Neural crest cell (in vitro differentiated cells): ENCODE measurements at regions not wholly inside any gene's neighbourhood (a gene's known extent, or its start where the extent isn't known, plus 50 kb on each side); places are given as distances from the start of the nearest gene placed in this dataset.

ENCODE experiments used
- DNase-seq: peaks from one replicate; pipeline ENCODE4 v3.0.0; 2021; ENCODE audit warnings: low read depth, mixed read lengths, low spot score
- H3K27ac Mint-ChIP-seq: one replicate; pipeline ENCODE4 v1.8.0; 2021; ENCODE audit warnings: mild to moderate bottlenecking, mixed read lengths; ENCODE audit not compliant: unreplicated experiment
- H3K27me3 Mint-ChIP-seq: 2 replicates; pipeline ENCODE4 v1.8.0; 2021; ENCODE audit warnings: low read depth, mild to moderate bottlenecking, mixed read lengths
- H3K36me3 Mint-ChIP-seq: 2 replicates; pipeline ENCODE4 v1.8.0; 2021; ENCODE audit warnings: low read depth, mild to moderate bottlenecking, mixed read lengths
- H3K4me1 Mint-ChIP-seq: 2 replicates; pipeline ENCODE4 v1.8.0; 2021; ENCODE audit warnings: mixed read lengths
- H3K4me3 Mint-ChIP-seq: one replicate; pipeline ENCODE4 v1.8.0; 2021; ENCODE audit warnings: mild to moderate bottlenecking, mixed read lengths
- H3K9me3 Mint-ChIP-seq: 2 replicates; pipeline ENCODE4 v1.8.0; 2021; ENCODE audit warnings: mixed read lengths
- CTCF ChIP-seq: fragments of 200-600 bp; sonication (generic); conservative IDR thresholded peaks from 2 replicates; pipeline ENCODE4 v1.5.0; 2021; ENCODE audit warnings: antibody characterized with exemption, mild to moderate bottlenecking

DNA sequence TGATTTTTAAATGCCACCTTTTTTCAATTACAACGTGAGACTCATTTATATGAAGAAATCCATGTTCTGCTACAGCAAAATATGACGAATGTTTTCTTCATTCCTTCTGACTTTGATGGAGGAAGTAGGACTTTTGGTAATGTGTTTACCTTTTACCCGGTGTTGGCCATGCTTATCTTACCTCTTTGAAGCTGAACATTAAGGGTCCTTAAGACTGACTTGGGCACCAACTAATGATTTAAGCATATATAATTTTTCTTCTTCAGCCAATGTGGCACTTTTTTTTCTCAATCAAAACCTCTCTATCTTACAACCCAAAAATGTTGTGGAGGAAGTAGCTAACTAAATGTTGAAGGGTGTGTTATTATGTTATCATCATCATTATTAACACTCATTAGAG is 337.5 kb downstream of the EPHA7 start:
- no peak for DNase-seq
- no peaks in the 10 kb centered on the region for H3K36me3 Mint-ChIP-seq
- H3K4me3 Mint-ChIP-seq: no peak overlapping the region
- peaks cover 9% of the 10 kb centered on the region for H3K4me1 Mint-ChIP-seq
- H3K27ac Mint-ChIP-seq: no peak overlapping the region
- no peak for TF ChIP-seq CTCF
- H3K9me3 Mint-ChIP-seq: no peaks in the 10 kb centered on the region
- no peaks in the 10 kb centered on the region for H3K27me3 Mint-ChIP-seq

DNA sequence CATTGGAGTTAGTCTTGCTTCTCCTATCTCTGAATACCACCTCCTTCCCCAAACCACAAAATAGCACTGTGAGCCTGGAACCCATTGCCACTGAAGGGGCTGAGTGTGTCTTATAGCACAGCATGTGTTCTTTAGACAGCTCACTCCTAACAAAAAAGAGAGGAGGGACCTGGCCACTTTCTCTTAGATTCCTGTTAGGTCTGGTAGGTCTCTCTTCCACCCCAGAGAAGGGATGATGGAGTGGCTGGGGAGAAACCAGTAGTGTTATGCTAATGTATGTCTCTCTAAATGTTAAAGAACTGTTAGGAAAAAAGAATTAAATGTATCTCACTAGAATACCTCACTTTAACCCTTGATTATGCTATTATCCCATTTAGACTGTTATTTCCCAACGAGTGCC is 340.3 kb downstream of the EPHA7 start:
- Mint-ChIP-seq H3K4me1 (no peaks in the 10 kb centered on the region), H3K9me3 (no peaks in the 10 kb centered on the region), H3K36me3 (no peaks in the 10 kb centered on the region), H3K27ac (no peak overlapping the region), H3K27me3 (no peaks in the 10 kb centered on the region), H3K4me3 (no peak overlapping the region)
- TF ChIP-seq CTCF: no peak
- DNase-seq: no peak

DNA sequence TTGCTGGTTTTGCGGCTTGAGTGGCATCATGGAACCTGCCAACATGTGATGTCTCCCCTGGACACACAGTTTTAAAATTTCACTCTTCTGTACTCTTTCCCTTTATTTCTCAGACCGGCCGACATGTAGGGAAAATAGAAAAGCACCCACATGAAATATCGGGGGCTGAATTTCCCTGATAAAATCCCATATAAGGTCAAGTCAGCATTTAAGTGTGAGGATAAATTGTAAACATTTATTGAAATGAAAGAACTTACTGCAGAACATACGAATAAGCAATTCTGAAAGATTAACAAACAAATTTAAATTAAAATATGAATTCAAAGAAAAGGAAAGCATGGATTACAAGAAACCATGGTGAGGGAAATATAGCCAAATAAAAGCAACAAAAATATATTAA is 345.5 kb downstream of the EPHA7 start:
- H3K4me3 Mint-ChIP-seq: no peak overlapping the region
- H3K36me3 Mint-ChIP-seq: peaks cover 4% of the 10 kb centered on the region
- DNase-seq: no peak
- TF ChIP-seq CTCF: no peak
- H3K4me1 Mint-ChIP-seq: no peaks in the 10 kb centered on the region
- no peak overlapping the region for H3K27ac Mint-ChIP-seq
- peaks cover 8% of the 10 kb centered on the region for H3K9me3 Mint-ChIP-seq
- no peaks in the 10 kb centered on the region for H3K27me3 Mint-ChIP-seq

GRCh38 chr6:93069856-93070255 is 349.5 kb downstream of the EPHA7 start:
- Mint-ChIP-seq H3K27ac (peak overlapping the region; percentile 32), H3K27me3 (no peaks in the 10 kb centered on the region), H3K9me3 (peaks cover 8% of the 10 kb centered on the region), H3K4me1 (peaks cover 5% of the 10 kb centered on the region), H3K4me3 (no peak overlapping the region), H3K36me3 (peaks cover 4% of the 10 kb centered on the region)
- no peak for DNase-seq
- TF ChIP-seq CTCF: no peak

- Mint-ChIP-seq H3K4me1 (no peaks in the 10 kb centered on the region), H3K4me3 (no peak overlapping the region), H3K27me3 (no peaks in the 10 kb centered on the region), H3K9me3 (peaks cover 3% of the 10 kb centered on the region), H3K27ac (no peak overlapping the region), H3K36me3 (no peaks in the 10 kb centered on the region)
- TF ChIP-seq CTCF: no peak
- no peak for DNase-seq
These were observed 359.4 kb downstream of the EPHA7 start for GRCh38 chr6:93059911-93060310.

- DNase-seq: no peak
- no peak overlapping the region for H3K4me3 Mint-ChIP-seq
- H3K27me3 Mint-ChIP-seq: no peaks in the 10 kb centered on the region
- peaks cover 3% of the 10 kb centered on the region for H3K9me3 Mint-ChIP-seq
- H3K36me3 Mint-ChIP-seq: no peaks in the 10 kb centered on the region
- H3K27ac Mint-ChIP-seq: no peak overlapping the region
- no peaks in the 10 kb centered on the region for H3K4me1 Mint-ChIP-seq
- TF ChIP-seq CTCF: no peak
These were observed 361.8 kb downstream of the EPHA7 start for GRCh38 chr6:93057584-93057983.
